Ammon's horn (tissue), 1 donor: ENCODE measurements at regions not wholly inside any gene's neighbourhood (a gene's known extent, or its start where the extent isn't known, plus 50 kb on each side); places are given as distances from the start of the nearest gene placed in this dataset.

Experiments
- DNase-seq: peaks from one replicate; pipeline ENCODE4 v3.0.0-alpha.2; 2016; ENCODE audit warnings: low spot score

- no peak for DNase-seq
Measured at GRCh38 chr3:118810499-118811035, 224.1 kb downstream of the IGSF11 start.

DNA sequence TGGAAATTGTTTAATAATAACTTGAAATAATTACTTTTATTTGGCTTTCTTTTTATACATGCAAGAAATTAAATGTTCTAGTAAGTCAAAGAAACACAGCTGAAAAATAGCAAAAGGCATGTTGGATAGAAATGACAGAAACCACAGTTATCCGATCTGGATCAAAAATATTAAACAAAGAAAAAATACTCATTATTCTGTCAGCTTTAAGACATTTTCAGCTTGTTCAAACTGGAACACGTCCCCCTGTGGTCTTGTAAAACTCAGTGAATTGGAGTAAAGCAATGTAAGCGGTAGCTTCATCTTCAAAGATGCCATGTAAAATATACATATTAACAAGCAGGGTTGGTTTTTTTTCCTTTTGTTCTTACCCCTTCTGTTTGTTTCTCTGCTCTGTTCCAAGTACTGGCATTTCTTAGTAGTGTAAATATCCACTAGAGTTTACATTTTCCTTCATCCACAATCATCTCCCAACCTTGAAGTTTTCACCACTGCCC is 223.4 kb downstream of the IGSF11 start:
- DNase-seq = no peak

DNA sequence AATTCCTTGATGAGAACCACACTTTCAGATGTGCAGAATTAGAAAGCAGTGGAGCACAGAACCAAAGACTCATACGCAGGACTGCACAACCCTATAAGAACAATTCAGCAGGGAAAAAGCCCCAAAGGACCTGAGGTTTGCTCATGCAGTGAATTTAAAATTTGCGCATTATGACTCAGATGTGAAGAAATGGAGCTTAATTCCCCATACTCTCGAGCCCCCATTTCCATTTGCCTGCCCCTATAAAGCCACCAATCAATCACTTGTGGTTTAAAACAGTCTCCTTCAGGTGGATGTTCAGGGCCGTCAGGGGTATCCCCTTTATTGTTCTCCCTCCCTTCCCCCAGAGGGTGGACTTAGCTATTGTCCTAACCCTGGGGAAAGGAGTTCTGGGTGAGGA is 221.2 kb downstream of the IGSF11 start:
- no peak for DNase-seq

GRCh38 chr3:118817748-118818165 is 216.9 kb downstream of the IGSF11 start:
- DNase-seq = peak; percentile 82

DNA sequence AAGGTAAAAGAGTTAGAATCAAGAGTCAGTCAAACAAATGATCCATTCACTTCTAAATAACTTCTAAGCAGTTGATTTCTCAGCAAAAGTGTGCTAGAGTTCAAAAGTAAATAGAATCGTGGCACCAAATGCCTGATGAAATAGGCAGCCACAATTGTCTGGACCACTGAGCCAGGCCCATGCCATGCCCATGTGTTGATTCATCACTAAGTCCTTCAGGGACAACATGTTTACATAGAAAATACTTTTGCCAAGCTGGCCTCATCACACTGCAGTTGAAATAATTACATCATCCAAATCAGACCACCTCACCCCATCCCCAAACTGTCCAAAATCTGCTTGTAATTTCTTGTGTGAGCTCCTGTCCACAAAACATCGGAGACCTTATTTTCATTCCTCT is 216.3 kb downstream of the IGSF11 start:
- no peak for DNase-seq

DNA sequence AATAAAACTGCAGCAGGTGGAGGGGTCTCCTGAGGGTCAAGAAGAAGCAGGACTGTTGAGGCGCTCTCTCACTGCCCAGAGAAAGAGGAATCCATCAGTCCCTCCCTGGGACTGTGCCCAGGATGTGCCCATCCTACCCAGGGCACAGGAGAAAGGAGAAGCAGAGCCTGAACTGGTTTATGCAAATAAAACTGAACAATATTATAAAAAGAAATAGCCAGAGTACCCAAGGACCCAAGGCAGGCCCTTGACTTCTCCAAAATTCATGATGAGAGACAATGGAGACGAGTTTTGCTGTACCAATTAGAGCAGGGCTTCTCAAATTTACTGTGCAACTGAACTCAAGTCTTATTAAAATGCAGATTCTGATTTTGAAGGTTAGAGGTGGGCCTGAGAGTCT is 211.0 kb downstream of the IGSF11 start:
- no peak for DNase-seq

DNA sequence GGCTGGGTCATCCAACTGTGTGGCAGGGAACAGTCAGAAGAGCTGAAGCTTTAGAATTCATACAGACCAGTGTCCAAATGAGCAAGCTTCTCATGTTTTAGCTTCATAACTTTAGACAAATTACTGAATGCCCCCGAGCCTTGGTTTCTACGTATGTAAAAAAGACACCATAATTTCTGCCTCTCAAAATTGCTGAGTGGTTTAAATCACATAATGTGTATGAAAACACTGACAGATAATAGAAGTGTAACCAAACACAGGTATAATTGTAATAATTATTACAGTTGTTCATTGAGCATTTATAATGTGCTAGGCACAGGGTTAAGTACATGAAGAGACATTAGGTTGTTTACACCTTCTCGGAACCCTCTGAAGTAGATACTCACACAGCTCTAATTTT is 207.2 kb downstream of the IGSF11 start:
- DNase-seq = no peak

DNA sequence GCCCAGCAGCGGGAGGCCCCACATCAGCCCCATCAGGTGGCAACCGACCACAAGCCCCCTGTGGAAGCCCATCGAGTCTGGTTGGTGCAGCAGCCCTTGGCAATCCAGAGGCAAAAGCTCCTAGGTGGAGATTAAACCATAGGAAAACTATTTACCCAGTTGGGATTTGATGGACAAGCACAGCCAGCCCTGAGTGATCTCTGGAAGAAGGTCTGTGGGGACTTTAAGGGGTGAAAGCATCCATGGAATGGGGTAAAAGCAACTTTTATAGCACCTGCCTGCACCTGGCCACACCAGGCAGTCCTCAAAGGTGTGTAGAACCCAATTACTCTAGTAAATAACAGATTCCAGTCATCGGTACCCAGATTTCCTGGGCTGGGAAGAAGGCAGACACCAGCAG is 206.3 kb downstream of the IGSF11 start:
- no peak for DNase-seq

GRCh38 chr3:118833075-118833474 is 201.6 kb downstream of the IGSF11 start:
- no peak for DNase-seq

GRCh38 chr3:118838871-118839270 is 195.8 kb downstream of the IGSF11 start:
- DNase-seq = no peak

DNA sequence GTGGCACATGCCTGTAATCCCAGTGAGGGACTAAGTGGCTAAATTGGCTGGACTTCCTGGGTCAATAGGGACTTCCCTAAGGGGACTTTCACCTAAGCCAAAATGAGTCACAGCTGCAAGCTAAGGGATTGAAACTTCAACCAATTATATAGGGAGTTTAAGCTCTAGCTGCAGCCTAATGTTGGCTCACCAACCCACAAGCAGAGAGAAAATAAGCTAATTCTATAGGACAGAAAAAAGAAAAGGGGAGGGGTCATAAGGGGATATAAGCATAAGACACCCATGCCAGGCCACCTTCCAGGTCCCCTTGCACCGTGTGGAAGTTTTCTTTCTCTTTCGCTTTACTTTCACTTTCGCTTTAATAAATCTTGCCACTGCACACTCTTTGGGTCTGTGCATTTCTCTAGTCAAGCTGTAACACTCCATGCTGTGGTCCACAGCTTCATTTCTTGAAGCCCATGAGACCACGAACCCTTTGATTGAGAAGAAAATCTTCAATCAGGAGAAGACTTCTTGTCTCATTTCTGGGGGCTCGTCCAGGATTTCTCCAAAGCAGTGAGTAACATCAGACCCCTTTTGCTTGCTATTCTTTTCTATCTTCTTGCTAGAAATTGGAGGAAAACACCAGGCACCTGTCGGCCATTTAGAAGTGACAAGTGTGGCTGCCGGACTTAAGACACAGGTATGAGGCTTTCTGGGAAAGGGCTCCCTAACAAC is 192.3 kb downstream of the IGSF11 start:
- no peak for DNase-seq

GRCh38 chr3:118846176-118846575 is 188.5 kb downstream of the IGSF11 start:
- DNase-seq = no peak
